ENCODE measurements at regions not wholly inside any gene's neighbourhood (a gene's known extent, or its start where the extent isn't known, plus 50 kb on each side); places are given as distances from the start of the nearest gene placed in this dataset.

- no peak for DNase-seq (ENCODE audit: low spot score)
Measured at GRCh38 chr1:58380345-58380744, 166.2 kb downstream of the OMA1 start.

DNA sequence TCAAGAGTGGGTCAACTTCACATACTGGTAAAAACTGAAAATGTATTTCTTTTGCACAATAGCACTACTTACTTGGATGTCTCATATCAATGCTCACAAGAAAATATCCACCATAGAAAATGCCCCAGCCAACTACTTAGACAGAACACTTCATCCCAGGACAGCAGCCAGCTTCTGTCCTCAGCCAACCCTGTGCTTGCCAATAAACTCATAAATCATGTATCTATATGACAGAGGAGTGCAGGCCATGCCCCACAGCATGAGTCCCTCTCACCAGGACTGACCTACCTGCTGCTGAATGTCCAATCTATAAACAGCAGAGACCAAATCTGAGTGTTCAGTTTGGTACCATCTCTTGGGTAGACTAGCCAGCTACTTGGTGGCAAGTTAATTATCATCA lies 179.3 kb downstream of the OMA1 start:
- no peak for DNase-seq (ENCODE audit: low spot score)

DNA sequence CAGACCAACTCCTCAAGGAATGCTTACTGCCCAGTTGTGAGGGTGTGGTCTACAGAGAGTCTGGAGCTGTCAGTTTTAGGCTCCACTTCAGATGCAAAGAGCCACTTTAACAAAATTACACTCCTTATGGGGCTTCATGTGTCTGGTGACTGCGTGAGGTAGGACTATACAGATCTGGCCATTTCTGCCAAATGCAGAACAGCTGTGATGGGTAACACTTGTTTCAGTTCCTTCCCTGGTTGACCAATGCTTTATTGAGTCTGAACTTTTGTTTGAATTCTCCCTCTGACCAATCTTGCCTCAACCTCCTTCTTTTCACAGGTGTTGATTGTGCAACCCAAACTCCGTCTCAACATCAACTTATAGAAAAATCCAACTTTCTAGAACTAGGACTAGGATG lies 181.2 kb downstream of the OMA1 start:
- DNase-seq (ENCODE audit: low spot score), result no peak

- no peak for DNase-seq (ENCODE audit: low spot score)
Measured at GRCh38 chr1:58363585-58363984, 182.9 kb downstream of the OMA1 start.

DNA sequence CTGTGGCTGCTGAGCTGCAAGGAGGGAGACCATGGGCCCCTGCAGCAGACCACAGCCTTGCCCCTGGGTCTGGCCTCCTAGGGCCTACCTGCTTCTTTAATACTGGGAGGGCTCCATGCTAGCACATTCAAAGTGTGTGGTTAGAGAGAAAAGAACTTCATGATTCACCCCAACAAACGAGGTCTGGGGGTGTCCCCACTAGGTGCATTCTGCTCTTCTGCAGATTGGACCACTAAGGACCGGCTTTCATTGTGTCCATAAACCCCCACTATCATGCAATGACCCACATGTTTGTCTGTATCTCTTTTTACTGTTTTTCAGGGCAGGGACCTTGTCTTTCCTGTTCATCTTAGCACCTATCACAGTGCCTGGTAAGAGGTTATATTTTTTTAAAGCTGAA lies 185.4 kb downstream of the OMA1 start:
- no peak for DNase-seq (ENCODE audit: low spot score)

DNA sequence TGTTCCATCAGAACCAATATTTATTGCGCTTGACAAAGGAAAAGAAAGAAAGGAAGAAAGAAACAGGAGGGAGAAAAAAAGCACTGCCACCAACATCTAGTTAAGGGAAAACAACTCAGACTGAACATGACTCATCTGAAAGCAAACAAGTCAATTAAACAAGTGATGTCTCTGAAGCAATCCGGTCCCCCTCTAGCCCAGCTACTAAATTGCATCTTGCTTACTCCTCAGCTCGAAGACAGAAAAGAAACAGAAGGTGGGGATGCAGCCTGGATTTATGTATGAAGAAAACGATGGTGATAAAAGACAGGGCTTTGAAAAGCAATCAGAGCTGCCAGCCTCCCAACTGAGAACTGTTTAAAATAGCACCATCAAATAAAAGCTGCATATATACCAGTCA lies 188.2 kb downstream of the OMA1 start:
- DNase-seq (ENCODE audit: low spot score), result no peak

GRCh38 chr1:58356402-58356801 lies 190.1 kb downstream of the OMA1 start:
- DNase-seq (ENCODE audit: low spot score), result no peak

GRCh38 chr1:58353168-58353567 lies 193.4 kb downstream of the OMA1 start:
- DNase-seq (ENCODE audit: low spot score), result no peak

DNA sequence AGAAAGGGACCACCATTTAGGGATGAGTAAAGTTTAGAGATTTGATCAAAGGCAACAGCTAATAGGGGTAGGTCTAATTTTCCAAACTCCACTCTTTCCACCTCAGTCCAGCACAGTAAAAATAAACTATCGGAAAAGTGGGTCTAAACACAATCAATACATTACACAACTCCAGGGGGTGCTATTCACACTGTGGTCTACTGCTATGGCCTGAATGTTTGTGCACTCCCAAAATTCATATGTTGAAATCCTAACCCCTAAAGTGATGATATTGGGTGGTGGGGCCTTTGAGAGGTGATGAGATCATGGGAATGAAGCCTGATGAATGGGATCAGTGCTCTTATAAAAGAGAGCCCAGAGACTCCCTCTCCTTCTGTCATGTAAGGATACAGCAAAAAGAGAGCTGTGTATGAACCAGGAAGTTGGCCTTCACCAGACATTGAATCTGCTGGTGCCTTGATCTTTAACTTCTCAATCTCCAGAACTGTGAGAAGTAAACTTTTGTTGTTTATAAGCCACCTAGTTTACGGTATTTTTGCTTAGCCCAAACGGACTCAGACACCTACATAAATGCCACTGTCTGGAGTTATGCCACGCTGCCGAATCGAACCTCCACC lies 193.9 kb downstream of the OMA1 start:
- no peak for DNase-seq (ENCODE audit: low spot score)

- DNase-seq (ENCODE audit: low spot score), result no peak
Measured at GRCh38 chr1:58346036-58346355, 200.5 kb downstream of the OMA1 start.

- DNase-seq (ENCODE audit: low spot score), result no peak
Measured at GRCh38 chr1:58345215-58346035, 201.1 kb downstream of the OMA1 start.

- DNase-seq (ENCODE audit: low spot score), result no peak
Measured at GRCh38 chr1:58340185-58340584, 206.3 kb downstream of the OMA1 start.

DNA sequence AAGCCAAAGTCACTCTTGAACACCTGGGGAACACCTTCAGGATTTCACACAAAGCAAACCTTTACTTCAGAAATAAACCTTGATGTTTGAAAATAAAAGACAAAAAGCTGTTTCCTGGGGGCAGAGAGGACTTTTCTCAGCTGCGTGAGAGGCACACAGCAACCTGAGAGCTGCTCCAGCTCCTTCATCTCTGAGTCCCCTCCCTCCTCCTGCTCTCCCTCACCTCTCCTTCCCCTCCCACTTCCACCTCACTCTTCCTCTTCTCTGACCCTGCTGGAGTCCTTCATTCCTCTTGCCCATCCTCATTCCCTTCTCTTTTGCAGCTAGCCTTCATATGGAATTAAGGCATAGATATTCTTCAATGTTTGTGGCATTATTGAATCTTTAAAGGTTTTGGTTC lies 208.4 kb downstream of the OMA1 start:
- no peak for DNase-seq (ENCODE audit: low spot score)

GRCh38 chr1:58333511-58333910 lies 213.0 kb downstream of the OMA1 start:
- no peak for DNase-seq (ENCODE audit: low spot score)

GRCh38 chr1:58331156-58331555 lies 215.4 kb downstream of the OMA1 start:
- no peak for DNase-seq (ENCODE audit: low spot score)

DNA sequence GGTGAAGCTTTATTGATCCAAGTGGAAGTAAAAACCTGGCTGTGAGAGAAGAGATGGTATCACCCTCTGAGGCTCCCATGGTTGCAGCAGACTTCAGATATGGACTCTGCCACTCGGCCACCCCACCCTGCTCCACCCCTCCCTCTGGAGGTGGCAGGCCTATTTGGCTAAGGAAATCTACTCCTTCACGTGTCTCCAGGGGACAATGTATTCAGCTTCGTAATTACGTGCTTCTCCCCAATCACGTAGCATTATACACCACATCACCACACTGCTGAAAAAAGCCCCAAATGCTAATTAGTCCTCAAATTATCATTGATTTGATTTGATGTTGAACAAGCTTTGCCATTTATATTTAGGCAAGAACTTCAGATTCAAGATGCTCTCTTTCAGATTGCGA lies 220.7 kb downstream of the OMA1 start:
- no peak for DNase-seq (ENCODE audit: low spot score)

GRCh38 chr1:58324558-58324957 lies 222.0 kb downstream of the OMA1 start:
- DNase-seq (ENCODE audit: low spot score), result no peak

- no peak for DNase-seq (ENCODE audit: low spot score)
Measured at GRCh38 chr1:58318157-58319005, 228.1 kb downstream of the OMA1 start.

GRCh38 chr1:58317694-58318093 lies 228.8 kb downstream of the OMA1 start:
- no peak for DNase-seq (ENCODE audit: low spot score)

DNA sequence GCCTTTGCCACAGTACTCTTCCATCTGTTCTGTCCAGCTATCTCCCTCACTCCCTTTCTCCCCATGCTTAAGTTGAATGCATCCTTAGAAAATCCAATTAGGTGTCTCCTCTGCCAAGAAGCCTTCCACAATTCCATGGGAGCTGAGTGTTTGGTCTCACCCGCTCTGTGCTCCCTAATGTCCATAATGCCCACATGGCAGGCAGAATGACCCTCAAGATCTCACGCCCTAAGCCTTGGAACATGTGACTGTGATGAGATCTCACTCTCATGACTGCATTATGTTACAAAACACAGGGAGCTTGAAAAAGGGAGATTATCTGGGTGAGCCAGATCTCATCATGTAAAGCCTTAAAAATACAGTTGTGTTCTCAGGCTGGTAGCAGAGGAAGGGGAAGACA lies 229.4 kb downstream of the OMA1 start:
- DNase-seq (ENCODE audit: low spot score), result no peak

- DNase-seq (ENCODE audit: low spot score), result no peak
Measured at GRCh38 chr1:58316141-58316540, 230.4 kb downstream of the OMA1 start.

DNA sequence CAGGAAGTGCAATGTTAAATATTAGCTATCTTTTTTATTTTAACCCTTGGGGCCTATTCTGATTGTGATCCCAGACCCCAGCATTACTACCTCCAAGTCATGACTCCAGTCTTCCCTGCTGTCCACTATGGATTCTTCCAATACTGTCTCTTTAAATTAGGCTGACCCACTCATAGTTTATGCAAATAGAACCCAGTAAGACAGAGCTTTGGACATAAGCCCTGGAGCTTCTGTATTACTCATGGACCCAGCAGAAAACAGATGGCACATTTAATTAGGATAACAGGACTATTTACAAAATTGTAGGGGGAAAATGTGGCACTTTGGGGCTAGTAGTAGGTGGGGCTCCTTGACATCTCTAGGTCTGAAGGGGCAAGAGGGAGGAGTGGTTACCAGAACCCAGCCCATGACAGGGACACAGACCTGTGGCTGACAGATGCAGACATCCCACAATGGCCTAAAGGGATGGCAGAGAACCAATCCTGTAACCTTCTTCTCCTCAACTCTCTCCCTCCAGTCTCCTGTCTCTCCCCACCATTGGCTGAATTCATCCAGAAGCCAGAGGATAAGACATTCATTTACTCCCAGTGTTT lies 233.5 kb downstream of the OMA1 start:
- DNase-seq (ENCODE audit: low spot score), result no peak

GRCh38 chr1:58312461-58312860 lies 234.1 kb downstream of the OMA1 start:
- DNase-seq (ENCODE audit: low spot score), result no peak

All from germinal center (tissue), 1 donor.